ENCODE measurements at regions not wholly inside any gene's neighbourhood (a gene's known extent, or its start where the extent isn't known, plus 50 kb on each side); places are given as distances from the start of the nearest gene placed in this dataset.
A peak's percentile ranks its signal among the peaks of the same experiment; 100 is the strongest.

- no peaks in the 10 kb centered on the region for H3K9me3 ChIP-seq
- DNase-seq (no peak), ATAC-seq (no peak)
- H3K36me3 ChIP-seq (ENCODE audit: low read depth), result no peaks in the 10 kb centered on the region
- no peak for TF ChIP-seq CTCF (IDR thresholded peaks at IDR 0.05)
- no peak overlapping the region for H3K4me3 ChIP-seq
- no peaks in the 10 kb centered on the region for H3K4me1 ChIP-seq (ENCODE audit: low read depth)
- intact Hi-C loops (cut with DNase I, micrococcal nuclease), result no loop called here
These were observed 646.2 kb downstream of the NTRK3 start for GRCh38 chr15:87610366-87610765.

GRCh38 chr15:87609894-87610293 is 646.6 kb downstream of the NTRK3 start:
- no peak overlapping the region for H3K4me3 ChIP-seq
- no peak for TF ChIP-seq CTCF (IDR thresholded peaks at IDR 0.05)
- no peaks in the 10 kb centered on the region for H3K36me3 ChIP-seq (ENCODE audit: low read depth)
- ATAC-seq (no peak), DNase-seq (no peak)
- no peaks in the 10 kb centered on the region for H3K4me1 ChIP-seq (ENCODE audit: low read depth)
- H3K9me3 ChIP-seq, result no peaks in the 10 kb centered on the region
- intact Hi-C loops (cut with DNase I, micrococcal nuclease), result no loop called here

- H3K36me3 ChIP-seq (ENCODE audit: low read depth), result no peaks in the 10 kb centered on the region
- intact Hi-C loops (cut with DNase I, micrococcal nuclease), result no loop called here
- H3K4me3 ChIP-seq, result no peak overlapping the region
- ATAC-seq, result peak; percentile 35
- no peak for TF ChIP-seq CTCF (IDR thresholded peaks at IDR 0.05)
- no peak for DNase-seq
- H3K9me3 ChIP-seq, result no peaks in the 10 kb centered on the region
- no peaks in the 10 kb centered on the region for H3K4me1 ChIP-seq (ENCODE audit: low read depth)
These were observed 647.1 kb downstream of the NTRK3 start for GRCh38 chr15:87609474-87609873.

GRCh38 chr15:87608238-87609028 is 648.1 kb downstream of the NTRK3 start:
- TF ChIP-seq CTCF (IDR thresholded peaks at IDR 0.05), result no peak
- Histone ChIP-seq H3K4me1 (ENCODE audit: low read depth) (no peaks in the 10 kb centered on the region), H3K4me3 (no peak overlapping the region), H3K9me3 (no peaks in the 10 kb centered on the region), H3K36me3 (ENCODE audit: low read depth) (no peaks in the 10 kb centered on the region)
- DNase-seq, result no peak
- no peak for ATAC-seq
- intact Hi-C loops (cut with DNase I, micrococcal nuclease), result no loop called here

- intact Hi-C loops (cut with DNase I, micrococcal nuclease), result no loop called here
- DNase-seq (no peak), ATAC-seq (no peak)
- Histone ChIP-seq H3K4me1 (ENCODE audit: low read depth) (no peaks in the 10 kb centered on the region), H3K4me3 (no peak overlapping the region), H3K9me3 (no peaks in the 10 kb centered on the region), H3K36me3 (ENCODE audit: low read depth) (no peaks in the 10 kb centered on the region)
- TF ChIP-seq CTCF (IDR thresholded peaks at IDR 0.05), result no peak
These were observed 649.6 kb downstream of the NTRK3 start for GRCh38 chr15:87606971-87607370.

All from mucosa of descending colon (tissue), 3 donors.